Natural killer cell (primary cell): ENCODE measurements at regions not wholly inside any gene's neighbourhood (a gene's known extent, or its start where the extent isn't known, plus 50 kb on each side); places are given as distances from the start of the nearest gene placed in this dataset.

Experiments
- ATAC-seq, 3 donors: fragments of 150-1000 bp in 2 of 3; fragments of 200-7000 bp in 1 of 3; cut with Tn5 transposase; 1 replicate in 1 of 3; 2 replicates in 2 of 3; pipeline ENCODE4 v1.10.0; 2021; ENCODE audit warnings: mild to moderate bottlenecking in 2 of 3, moderate library complexity in 2 of 3
- DNase-seq, 2 donors: peaks; one replicate each; pipeline versions ENCODE4 v3.0.0 to v3.0.0-alpha.2; 2013 to 2021; ENCODE audit warnings: mixed read lengths in 1 of 2
- H3K27ac ChIP-seq: one replicate; pipeline ENCODE4 v1.5.1; 2013; ENCODE audit warnings: mild to moderate bottlenecking, low read length
- H3K27me3 ChIP-seq: one replicate; pipeline ENCODE4 v1.6.1; 2013; ENCODE audit warnings: low read length; ENCODE audit not compliant: control insufficient read depth, insufficient read depth
- H3K36me3 ChIP-seq: one replicate; pipeline ENCODE4 v1.6.1; 2013; ENCODE audit warnings: low read length; ENCODE audit not compliant: control insufficient read depth, insufficient read depth
- H3K4me1 ChIP-seq: one replicate; pipeline ENCODE4 v1.6.1; 2013; ENCODE audit warnings: low read length; ENCODE audit not compliant: control insufficient read depth, insufficient read depth
- H3K4me3 ChIP-seq: one replicate; pipeline ENCODE4 v1.5.1; 2013; ENCODE audit warnings: low read length
- H3K9me3 ChIP-seq: one replicate; pipeline ENCODE4 v1.6.1; 2013; ENCODE audit warnings: low read length; ENCODE audit not compliant: control insufficient read depth, insufficient read depth
- H3K27ac Mint-ChIP-seq, 2 donors: one replicate each; pipeline ENCODE4 v1.8.0; 2022; ENCODE audit warnings: mild to moderate bottlenecking in 2 of 2, mixed read lengths in 2 of 2, moderate library complexity in 1 of 2
- H3K27me3 Mint-ChIP-seq, 2 donors: one replicate each; pipeline ENCODE4 v1.8.0; 2022; ENCODE audit warnings: low read depth in 2 of 2, mixed read lengths in 2 of 2
- H3K36me3 Mint-ChIP-seq: one replicate; pipeline ENCODE4 v1.8.0; 2022; ENCODE audit warnings: mixed read lengths
- H3K4me1 Mint-ChIP-seq, 2 donors: one replicate each; pipeline ENCODE4 v1.8.0; 2022; ENCODE audit warnings: mixed read lengths in 2 of 2
- H3K4me3 Mint-ChIP-seq: one replicate; pipeline ENCODE4 v1.8.0; 2022; ENCODE audit warnings: mild to moderate bottlenecking, moderate library complexity, mixed read lengths
- H3K9me3 Mint-ChIP-seq, 2 donors: one replicate each; pipeline ENCODE4 v1.8.0; 2022; ENCODE audit warnings: mixed read lengths in 2 of 2
- WGBS: methylation state at CpG from one replicate; pipeline ENCODE4 v1.1.7; 2013; ENCODE audit warnings: missing lambda C conversion rate; ENCODE audit not compliant: insufficient coverage; 5-methylcytosine and 5-hydroxymethylcytosine counted together
- intact Hi-C: fragments of 100-400 bp; cut with micrococcal nuclease; formaldehyde crosslinking; loops from one replicate; pipeline ENCODE4 v1.14.2; 2022
- TF ChIP-seq, protein P1 (sequence below): fragments of 200-600 bp; IDR thresholded peaks from one replicate; pipeline ENCODE4 v1.8.0; 2022; ENCODE audit warnings: antibody characterized with exemption

DNA sequence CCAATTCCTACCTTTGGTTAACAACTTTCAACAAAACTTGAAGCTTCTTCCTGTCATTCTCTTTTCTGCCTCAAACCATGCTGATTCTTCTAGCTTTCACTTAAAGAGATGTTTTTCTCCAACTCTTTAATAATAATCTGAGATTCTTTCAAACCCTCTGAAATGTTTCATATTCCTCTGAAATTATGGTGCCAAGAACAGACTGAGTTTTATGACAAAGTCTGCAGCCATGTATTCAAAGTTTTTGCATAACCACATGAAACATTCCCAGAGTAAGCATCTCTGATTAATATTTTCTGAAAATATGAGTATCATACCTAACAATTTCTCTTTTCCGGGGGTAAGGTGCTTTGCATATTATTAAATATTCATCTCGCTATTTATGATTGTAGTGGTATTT is 59.1 kb upstream of the DCN start:
- no peak for ATAC-seq
- H3K27ac ChIP-seq, result no peak overlapping the region
- Mint-ChIP-seq H3K27me3 (no peaks in the 10 kb centered on the region), H3K4me3 (no peak overlapping the region), H3K9me3 (peaks cover 4 to 11% of the 10 kb centered on the region in 2 donors), H3K36me3 (no peaks in the 10 kb centered on the region), H3K27ac (no peak overlapping the region), H3K4me1 (no peaks in the 10 kb centered on the region)
- no peaks in the 10 kb centered on the region for H3K27me3 ChIP-seq
- no peak overlapping the region for H3K4me3 ChIP-seq
- no peaks in the 10 kb centered on the region for H3K4me1 ChIP-seq
- WGBS, result no CpG with 5 or more reads among the region's 2 CpGs
- TF ChIP-seq, protein P1, sequence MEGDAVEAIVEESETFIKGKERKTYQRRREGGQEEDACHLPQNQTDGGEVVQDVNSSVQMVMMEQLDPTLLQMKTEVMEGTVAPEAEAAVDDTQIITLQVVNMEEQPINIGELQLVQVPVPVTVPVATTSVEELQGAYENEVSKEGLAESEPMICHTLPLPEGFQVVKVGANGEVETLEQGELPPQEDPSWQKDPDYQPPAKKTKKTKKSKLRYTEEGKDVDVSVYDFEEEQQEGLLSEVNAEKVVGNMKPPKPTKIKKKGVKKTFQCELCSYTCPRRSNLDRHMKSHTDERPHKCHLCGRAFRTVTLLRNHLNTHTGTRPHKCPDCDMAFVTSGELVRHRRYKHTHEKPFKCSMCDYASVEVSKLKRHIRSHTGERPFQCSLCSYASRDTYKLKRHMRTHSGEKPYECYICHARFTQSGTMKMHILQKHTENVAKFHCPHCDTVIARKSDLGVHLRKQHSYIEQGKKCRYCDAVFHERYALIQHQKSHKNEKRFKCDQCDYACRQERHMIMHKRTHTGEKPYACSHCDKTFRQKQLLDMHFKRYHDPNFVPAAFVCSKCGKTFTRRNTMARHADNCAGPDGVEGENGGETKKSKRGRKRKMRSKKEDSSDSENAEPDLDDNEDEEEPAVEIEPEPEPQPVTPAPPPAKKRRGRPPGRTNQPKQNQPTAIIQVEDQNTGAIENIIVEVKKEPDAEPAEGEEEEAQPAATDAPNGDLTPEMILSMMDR, result no peak
- H3K36me3 ChIP-seq, result no peaks in the 10 kb centered on the region
- no peaks in the 10 kb centered on the region for H3K9me3 ChIP-seq
- DNase-seq, result no peak
- intact Hi-C loops, result no loop called here

DNA sequence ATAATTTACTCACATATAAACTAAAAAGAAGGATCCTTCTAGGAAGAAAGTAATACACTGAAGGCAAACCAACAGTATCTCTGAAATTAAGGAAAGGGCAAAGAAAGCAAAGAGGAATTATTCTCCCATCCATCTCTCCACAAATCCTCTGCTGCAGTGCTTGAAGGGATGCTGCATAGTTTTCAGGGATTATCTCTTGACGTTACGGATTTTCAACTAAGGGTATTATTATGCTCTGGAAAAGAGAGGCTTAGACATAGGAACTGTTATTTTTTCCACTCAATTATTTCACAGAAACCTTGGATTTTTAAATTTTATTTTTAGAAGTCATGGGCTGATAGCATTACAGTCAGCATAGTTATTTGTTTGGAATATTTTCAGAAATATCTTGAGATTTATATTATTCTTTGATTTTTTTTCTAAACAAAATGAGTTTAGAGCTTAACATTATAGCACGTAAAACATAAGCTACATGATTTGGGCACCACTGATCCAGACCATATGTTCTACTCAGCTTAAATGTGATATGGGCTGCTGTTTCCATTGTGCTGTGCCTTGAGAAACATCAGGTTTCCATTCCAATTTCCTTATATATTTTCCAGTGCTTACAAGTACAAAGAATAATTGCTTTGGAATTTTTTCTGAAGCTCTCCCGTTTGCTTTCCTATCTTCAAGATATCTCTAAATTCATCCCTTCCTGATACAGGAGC is 57.9 kb upstream of the DCN start:
- WGBS, result 100% methylated on average over 1 of the region's 4 CpGs
- Histone ChIP-seq H3K9me3 (no peaks in the 10 kb centered on the region), H3K27me3 (no peaks in the 10 kb centered on the region), H3K27ac (no peak overlapping the region), H3K4me1 (no peaks in the 10 kb centered on the region), H3K36me3 (no peaks in the 10 kb centered on the region), H3K4me3 (no peak overlapping the region)
- H3K4me1 Mint-ChIP-seq, result no peaks in the 10 kb centered on the region
- H3K9me3 Mint-ChIP-seq, result peaks cover 3 to 11% of the 10 kb centered on the region in 2 donors
- no peak for ATAC-seq
- H3K27me3 Mint-ChIP-seq, result no peaks in the 10 kb centered on the region
- no peak overlapping the region for H3K27ac Mint-ChIP-seq
- H3K36me3 Mint-ChIP-seq, result no peaks in the 10 kb centered on the region
- no peak overlapping the region for H3K4me3 Mint-ChIP-seq
- intact Hi-C loops, result no loop called here
- TF ChIP-seq, protein P1, result no peak
- DNase-seq, result no peak

DNA sequence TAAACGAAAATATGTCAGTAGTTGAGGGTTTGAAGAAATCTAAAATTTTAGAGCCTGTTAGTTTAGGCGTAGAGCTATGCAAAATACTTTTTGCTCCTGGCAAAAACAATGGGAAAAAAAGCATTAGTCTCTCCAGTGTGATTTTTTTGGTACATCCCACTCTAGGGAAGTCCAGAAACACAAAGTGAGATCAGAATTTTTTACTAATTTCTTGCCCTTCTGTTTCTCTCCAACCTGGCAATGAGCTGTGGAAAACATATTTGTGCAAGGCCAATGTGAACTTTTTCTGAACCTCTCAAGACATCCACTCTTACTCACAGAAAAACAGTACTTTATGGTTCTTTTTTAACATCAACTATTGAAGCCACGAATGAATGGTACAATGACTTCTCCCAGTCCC is 56.9 kb upstream of the DCN start:
- no peak overlapping the region for H3K4me3 ChIP-seq
- no peaks in the 10 kb centered on the region for H3K27me3 Mint-ChIP-seq
- 90% methylated on average over 2 of the region's 3 CpGs for WGBS
- no peaks in the 10 kb centered on the region for H3K9me3 ChIP-seq
- H3K36me3 ChIP-seq, result no peaks in the 10 kb centered on the region
- no peaks in the 10 kb centered on the region for H3K4me1 ChIP-seq
- TF ChIP-seq, protein P1, result no peak
- no peak for ATAC-seq
- no peak overlapping the region for H3K27ac Mint-ChIP-seq
- peaks cover 2 to 11% of the 10 kb centered on the region in 2 donors for H3K9me3 Mint-ChIP-seq
- H3K4me3 Mint-ChIP-seq, result no peak overlapping the region
- no peak overlapping the region for H3K27ac ChIP-seq
- H3K27me3 ChIP-seq, result no peaks in the 10 kb centered on the region
- intact Hi-C loops, result no loop called here
- H3K36me3 Mint-ChIP-seq, result no peaks in the 10 kb centered on the region
- H3K4me1 Mint-ChIP-seq, result no peaks in the 10 kb centered on the region
- DNase-seq, result no peak
